ENCODE measurements at regions not wholly inside any gene's neighbourhood (a gene's known extent, or its start where the extent isn't known, plus 50 kb on each side); places are given as distances from the start of the nearest gene placed in this dataset.

DNA sequence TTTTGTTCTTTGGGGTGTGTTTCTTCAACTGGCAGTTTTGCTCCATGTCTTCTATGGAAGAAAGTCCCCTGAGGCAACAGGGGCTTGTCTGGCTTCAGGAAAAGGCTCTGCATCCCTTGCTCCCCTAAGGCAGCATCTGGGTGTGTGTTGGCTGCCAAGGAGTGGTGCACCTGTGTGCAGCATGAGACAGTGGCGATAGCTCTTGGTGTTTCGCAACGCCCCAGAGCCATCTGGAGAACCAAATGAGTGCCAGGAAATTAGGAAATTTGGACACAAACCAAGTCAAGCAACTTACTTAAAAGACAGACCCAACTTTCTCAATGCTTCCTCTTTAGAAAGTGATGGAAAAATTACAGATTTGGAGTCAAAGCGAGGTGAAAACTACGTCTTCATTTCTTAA, 1044.4 kb upstream of the CNTNAP5 start:
- no peak overlapping the region for H3K27ac Mint-ChIP-seq (ENCODE audit: unreplicated experiment)

GRCh38 chr2:122982936-122983335, 1042.2 kb upstream of the CNTNAP5 start:
- no peaks in the 10 kb centered on the region for H3K4me1 Mint-ChIP-seq (ENCODE audit: low read depth)
- no peaks in the 10 kb centered on the region for H3K27me3 Mint-ChIP-seq (ENCODE audit: low read depth)
- H3K27ac Mint-ChIP-seq (ENCODE audit: unreplicated experiment) = no peak overlapping the region
- no peak overlapping the region for H3K4me3 Mint-ChIP-seq (ENCODE audit: unreplicated experiment)
- peaks cover 14% of the 10 kb centered on the region for H3K9me3 Mint-ChIP-seq (ENCODE audit: low read depth)
- TF ChIP-seq, protein P1, sequence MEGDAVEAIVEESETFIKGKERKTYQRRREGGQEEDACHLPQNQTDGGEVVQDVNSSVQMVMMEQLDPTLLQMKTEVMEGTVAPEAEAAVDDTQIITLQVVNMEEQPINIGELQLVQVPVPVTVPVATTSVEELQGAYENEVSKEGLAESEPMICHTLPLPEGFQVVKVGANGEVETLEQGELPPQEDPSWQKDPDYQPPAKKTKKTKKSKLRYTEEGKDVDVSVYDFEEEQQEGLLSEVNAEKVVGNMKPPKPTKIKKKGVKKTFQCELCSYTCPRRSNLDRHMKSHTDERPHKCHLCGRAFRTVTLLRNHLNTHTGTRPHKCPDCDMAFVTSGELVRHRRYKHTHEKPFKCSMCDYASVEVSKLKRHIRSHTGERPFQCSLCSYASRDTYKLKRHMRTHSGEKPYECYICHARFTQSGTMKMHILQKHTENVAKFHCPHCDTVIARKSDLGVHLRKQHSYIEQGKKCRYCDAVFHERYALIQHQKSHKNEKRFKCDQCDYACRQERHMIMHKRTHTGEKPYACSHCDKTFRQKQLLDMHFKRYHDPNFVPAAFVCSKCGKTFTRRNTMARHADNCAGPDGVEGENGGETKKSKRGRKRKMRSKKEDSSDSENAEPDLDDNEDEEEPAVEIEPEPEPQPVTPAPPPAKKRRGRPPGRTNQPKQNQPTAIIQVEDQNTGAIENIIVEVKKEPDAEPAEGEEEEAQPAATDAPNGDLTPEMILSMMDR (IDR thresholded peaks at IDR 0.05) = no peak
- DNase-seq (ENCODE audit: low spot score) = no peak
- peaks cover 2% of the 10 kb centered on the region for H3K36me3 Mint-ChIP-seq (ENCODE audit: low read depth)

More for the DNA sequence above, 1044.4 kb upstream of the CNTNAP5 start:
- H3K36me3 Mint-ChIP-seq (ENCODE audit: low read depth) = peaks cover 2% of the 10 kb centered on the region
- no peak for DNase-seq (ENCODE audit: low spot score)
- no peaks in the 10 kb centered on the region for H3K4me1 Mint-ChIP-seq (ENCODE audit: low read depth)
- H3K4me3 Mint-ChIP-seq (ENCODE audit: unreplicated experiment) = no peak overlapping the region
- TF ChIP-seq, protein P1 (IDR thresholded peaks at IDR 0.05) = no peak
- no peaks in the 10 kb centered on the region for H3K27me3 Mint-ChIP-seq (ENCODE audit: low read depth)
- peaks cover 14% of the 10 kb centered on the region for H3K9me3 Mint-ChIP-seq (ENCODE audit: low read depth)

DNA sequence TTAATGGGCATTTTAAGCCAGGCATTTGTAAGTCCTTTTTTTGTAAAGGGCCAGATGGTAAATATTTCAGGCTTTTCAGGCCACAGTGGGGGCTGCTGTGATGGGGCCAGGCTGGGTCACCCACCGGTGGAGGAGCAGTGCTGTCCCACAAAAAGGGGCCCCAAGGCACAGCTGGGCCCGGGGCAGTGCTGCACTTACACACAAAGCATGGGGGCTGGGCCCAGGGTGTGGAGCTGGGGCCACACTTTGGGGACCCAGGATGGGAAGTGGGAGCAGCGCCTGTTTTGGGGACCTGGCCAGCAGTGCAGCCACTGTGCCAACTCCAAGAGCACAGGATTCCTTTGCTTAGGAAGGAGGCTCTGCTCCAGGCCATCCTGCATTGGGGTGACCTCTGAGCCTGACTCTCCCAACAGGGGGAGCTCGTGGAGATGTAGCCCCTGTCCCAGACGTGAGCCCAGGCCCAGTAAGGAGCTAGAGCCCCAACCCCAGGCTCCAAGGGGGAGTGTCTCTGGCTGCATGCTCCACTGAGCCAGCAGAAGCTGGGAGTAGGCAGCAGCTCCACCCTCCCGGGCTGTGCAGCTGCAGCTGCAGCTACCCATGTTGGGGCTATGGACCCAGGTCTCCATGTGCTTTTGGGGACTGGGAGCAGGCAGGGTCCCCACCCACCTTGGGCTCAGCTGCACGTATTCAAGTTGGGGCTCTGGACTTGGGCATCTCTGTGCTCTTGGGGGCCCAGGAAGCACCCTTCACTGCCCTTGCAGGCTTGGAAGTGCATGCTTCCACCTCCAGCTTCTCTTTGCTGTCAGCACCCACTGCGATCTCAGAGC, 1036.5 kb upstream of the CNTNAP5 start:
- no peaks in the 10 kb centered on the region for H3K27me3 Mint-ChIP-seq (ENCODE audit: low read depth)
- DNase-seq (ENCODE audit: low spot score) = no peak
- TF ChIP-seq, protein P1 (IDR thresholded peaks at IDR 0.05) = no peak
- peaks cover 4% of the 10 kb centered on the region for H3K9me3 Mint-ChIP-seq (ENCODE audit: low read depth)
- H3K27ac Mint-ChIP-seq (ENCODE audit: unreplicated experiment) = no peak overlapping the region
- H3K36me3 Mint-ChIP-seq (ENCODE audit: low read depth) = no peaks in the 10 kb centered on the region
- H3K4me1 Mint-ChIP-seq (ENCODE audit: low read depth) = no peaks in the 10 kb centered on the region
- no peak overlapping the region for H3K4me3 Mint-ChIP-seq (ENCODE audit: unreplicated experiment)

GRCh38 chr2:122993592-122993991, 1031.5 kb upstream of the CNTNAP5 start:
- TF ChIP-seq, protein P1 (IDR thresholded peaks at IDR 0.05) = no peak
- Mint-ChIP-seq H3K27me3 (ENCODE audit: low read depth) (no peaks in the 10 kb centered on the region), H3K9me3 (ENCODE audit: low read depth) (peaks cover 11% of the 10 kb centered on the region), H3K4me1 (ENCODE audit: low read depth) (no peaks in the 10 kb centered on the region), H3K36me3 (ENCODE audit: low read depth) (no peaks in the 10 kb centered on the region), H3K27ac (ENCODE audit: unreplicated experiment) (no peak overlapping the region), H3K4me3 (ENCODE audit: unreplicated experiment) (no peak overlapping the region)
- no peak for DNase-seq (ENCODE audit: low spot score)

DNA sequence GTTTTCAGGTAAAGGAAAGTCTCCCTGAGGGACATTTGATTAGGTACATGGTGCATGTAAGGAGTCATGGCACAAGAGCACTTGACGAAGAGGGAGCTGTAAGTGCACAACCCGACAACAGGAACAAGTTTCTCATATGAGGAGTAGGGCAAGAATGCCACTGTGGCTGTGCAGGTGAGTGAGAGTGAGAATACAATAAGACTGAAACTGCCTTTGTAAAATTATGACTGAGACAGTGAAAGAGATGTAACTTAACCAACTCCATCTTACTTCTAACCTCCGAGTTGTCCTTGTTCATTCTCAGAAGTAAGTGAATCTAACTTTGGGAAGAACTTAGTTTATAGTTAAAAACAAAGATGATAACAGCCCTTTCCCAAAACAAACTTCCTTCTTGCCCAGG, 1025.8 kb upstream of the CNTNAP5 start:
- TF ChIP-seq, protein P1 (IDR thresholded peaks at IDR 0.05) = no peak
- Mint-ChIP-seq H3K9me3 (ENCODE audit: low read depth) (peaks cover 3% of the 10 kb centered on the region), H3K27ac (ENCODE audit: unreplicated experiment) (no peak overlapping the region)

More for the DNA sequence above, 1025.8 kb upstream of the CNTNAP5 start:
- no peak overlapping the region for H3K4me3 Mint-ChIP-seq (ENCODE audit: unreplicated experiment)
- no peaks in the 10 kb centered on the region for H3K4me1 Mint-ChIP-seq (ENCODE audit: low read depth)
- H3K36me3 Mint-ChIP-seq (ENCODE audit: low read depth) = no peaks in the 10 kb centered on the region
- no peaks in the 10 kb centered on the region for H3K27me3 Mint-ChIP-seq (ENCODE audit: low read depth)
- no peak for DNase-seq (ENCODE audit: low spot score)

All from chondrocyte (in vitro differentiated cells).